WTC11 (cell line): ENCODE measurements at regions not wholly inside any gene's neighbourhood (a gene's known extent, or its start where the extent isn't known, plus 50 kb on each side); places are given as distances from the start of the nearest gene placed in this dataset.

Source experiments
- ATAC-seq: fragments of 200-7000 bp; cut with Tn5 transposase; 2 replicates; pipeline ENCODE4 v1.10.0; 2021; ENCODE audit warnings: mild to moderate bottlenecking, moderate library complexity
- CTCF ChIA-PET: fragments of 300-600 bp; sonication (Branson Sonifier 250); formaldehyde crosslinking; loops from one replicate; lab custom pipeline; 2021; ENCODE audit warnings: antibody characterized with exemption; lab: Charles Lee
- POLR2A ChIA-PET: fragments of 350-600 bp; sonication (Branson Sonifier 250); formaldehyde crosslinking; loops from one replicate; lab custom pipeline; 2021; ENCODE audit warnings: antibody characterized with exemption; lab: Charles Lee
- DNase-seq: peaks from one replicate; pipeline ENCODE4 v3.0.0; 2021; ENCODE audit warnings: low spot score
- H3K27ac Mint-ChIP-seq: 2 replicates; pipeline ENCODE4 v1.8.0; 2021; ENCODE audit warnings: mixed read lengths
- H3K27me3 Mint-ChIP-seq: 2 replicates; pipeline ENCODE4 v1.8.0; 2021; ENCODE audit warnings: low read depth, mild to moderate bottlenecking, moderate library complexity, mixed read lengths
- H3K36me3 Mint-ChIP-seq: 2 replicates; pipeline ENCODE4 v1.8.0; 2021; ENCODE audit warnings: mixed read lengths
- H3K4me1 Mint-ChIP-seq: 2 replicates; pipeline ENCODE4 v1.8.0; 2022; ENCODE audit warnings: mixed read lengths
- H3K4me3 Mint-ChIP-seq: 2 replicates; pipeline ENCODE4 v1.8.0; 2021; ENCODE audit warnings: mild to moderate bottlenecking, moderate library complexity, mixed read lengths
- H3K9me3 Mint-ChIP-seq: 2 replicates; pipeline ENCODE4 v1.8.0; 2021; ENCODE audit warnings: mixed read lengths
- ESRRA ChIP-seq: sonication (generic); formaldehyde crosslinking; IDR thresholded peaks from 2 replicates; pipeline ENCODE4 v1.8.1; 2022; ENCODE audit warnings: mild to moderate bottlenecking, missing genetic modification reagents, borderline replicate concordance
- ETV6 ChIP-seq: sonication (generic); formaldehyde crosslinking; IDR thresholded peaks from 2 replicates; pipeline ENCODE4 v1.8.1; 2022; ENCODE audit warnings: mild to moderate bottlenecking, missing genetic modification reagents
- MYBL2 ChIP-seq: sonication (generic); formaldehyde crosslinking; IDR thresholded peaks from 2 replicates; pipeline ENCODE4 v1.8.1; 2023; ENCODE audit warnings: mild to moderate bottlenecking, moderate library complexity, missing genetic modification reagents
- NR1H2 ChIP-seq: sonication (generic); formaldehyde crosslinking; IDR thresholded peaks from 2 replicates; pipeline ENCODE4 v1.9.0; 2021; ENCODE audit warnings: mild to moderate bottlenecking, moderate library complexity, missing genetic modification reagents
- NR3C1 ChIP-seq: sonication (generic); formaldehyde crosslinking; conservative IDR thresholded peaks from 2 replicates; pipeline ENCODE4 v1.8.1; 2023; ENCODE audit warnings: low read depth, mild to moderate bottlenecking, missing genetic modification reagents
- PRRX2 ChIP-seq: fragments of 250-450 bp; sonication (Bioruptor Pico); IDR thresholded peaks from 2 replicates; pipeline ENCODE4 v1.8.0; 2021; ENCODE audit warnings: mild to moderate bottlenecking
- RORB ChIP-seq: fragments of 250-450 bp; sonication (Bioruptor Pico); IDR thresholded peaks from 2 replicates; pipeline ENCODE4 v1.9.0; 2021; ENCODE audit warnings: mild to moderate bottlenecking
- ZBTB21 ChIP-seq: sonication (generic); formaldehyde crosslinking; IDR thresholded peaks from 2 replicates; pipeline ENCODE4 v1.8.1; 2023; ENCODE audit warnings: mild to moderate bottlenecking, missing genetic modification reagents, borderline replicate concordance
- ZNF138 ChIP-seq: sonication (generic); formaldehyde crosslinking; conservative IDR thresholded peaks from 2 replicates; pipeline ENCODE4 v1.8.1; 2022; ENCODE audit warnings: mild to moderate bottlenecking, moderate library complexity, missing genetic modification reagents
- ZNF317 ChIP-seq: sonication (generic); formaldehyde crosslinking; IDR thresholded peaks from 2 replicates; pipeline ENCODE4 v1.8.1; 2023; ENCODE audit warnings: low read depth, mild to moderate bottlenecking, moderate library complexity, missing genetic modification reagents, borderline replicate concordance
- ZNF671 ChIP-seq: fragments of 250-450 bp; sonication (Bioruptor Pico); IDR thresholded peaks from 2 replicates; pipeline ENCODE4 v1.8.0; 2021; ENCODE audit warnings: mild to moderate bottlenecking
- TF ChIP-seq, protein P1 (sequence below): sonication (generic); formaldehyde crosslinking; conservative IDR thresholded peaks from 2 replicates; pipeline ENCODE4 v1.8.1; 2023; ENCODE audit warnings: mild to moderate bottlenecking, low read depth, missing genetic modification reagents, moderate library complexity
- TF ChIP-seq, protein P2 (sequence below): sonication (generic); formaldehyde crosslinking; IDR thresholded peaks from 2 replicates; pipeline ENCODE4 v1.8.0; 2023; ENCODE audit warnings: missing genetic modification reagents
- TF ChIP-seq, protein P3 (sequence below): sonication (generic); formaldehyde crosslinking; IDR thresholded peaks from 2 replicates; pipeline ENCODE4 v1.8.1; 2023; ENCODE audit warnings: mild to moderate bottlenecking, missing genetic modification reagents
- TF ChIP-seq, protein P4 (sequence below): fragments of 250-450 bp; sonication (Bioruptor Pico); IDR thresholded peaks from 2 replicates; pipeline ENCODE4 v1.9.0; 2021; ENCODE audit warnings: mild to moderate bottlenecking
- TF ChIP-seq, protein P5 (sequence below): fragments of 250-450 bp; sonication (Bioruptor Pico); IDR thresholded peaks from 2 replicates; pipeline ENCODE4 v2.1.2; 2022; ENCODE audit warnings: mild to moderate bottlenecking, moderate library complexity
- TF ChIP-seq, protein P6 (sequence below): sonication (generic); formaldehyde crosslinking; IDR thresholded peaks from 2 replicates; pipeline ENCODE4 v1.8.0; 2022; ENCODE audit warnings: mild to moderate bottlenecking, missing genetic modification reagents

DNA sequence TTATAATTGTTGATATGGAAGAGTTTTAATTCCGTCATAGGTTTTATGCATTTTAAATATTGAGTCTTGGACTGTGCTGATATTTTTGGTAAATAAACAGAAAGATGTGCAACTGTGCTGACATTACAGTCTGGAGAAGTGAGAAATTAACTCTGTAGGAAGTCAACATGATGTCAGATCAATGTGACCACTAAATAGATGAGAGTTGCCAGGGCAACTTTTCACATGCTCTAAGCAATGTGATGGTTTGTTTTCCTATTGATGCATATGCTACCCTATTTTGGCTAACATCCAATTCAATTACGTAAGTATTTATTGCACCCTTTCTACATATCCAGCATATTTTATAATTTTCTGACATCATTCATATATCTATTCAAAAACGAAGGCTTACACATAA is 1109.3 kb downstream of the TSN start (continued):
- TF ChIP-seq ZNF317 (CRISPR knock-in tag): no peak
- TF ChIP-seq ESRRA (CRISPR knock-in tag): no peak
- TF ChIP-seq, protein P1, sequence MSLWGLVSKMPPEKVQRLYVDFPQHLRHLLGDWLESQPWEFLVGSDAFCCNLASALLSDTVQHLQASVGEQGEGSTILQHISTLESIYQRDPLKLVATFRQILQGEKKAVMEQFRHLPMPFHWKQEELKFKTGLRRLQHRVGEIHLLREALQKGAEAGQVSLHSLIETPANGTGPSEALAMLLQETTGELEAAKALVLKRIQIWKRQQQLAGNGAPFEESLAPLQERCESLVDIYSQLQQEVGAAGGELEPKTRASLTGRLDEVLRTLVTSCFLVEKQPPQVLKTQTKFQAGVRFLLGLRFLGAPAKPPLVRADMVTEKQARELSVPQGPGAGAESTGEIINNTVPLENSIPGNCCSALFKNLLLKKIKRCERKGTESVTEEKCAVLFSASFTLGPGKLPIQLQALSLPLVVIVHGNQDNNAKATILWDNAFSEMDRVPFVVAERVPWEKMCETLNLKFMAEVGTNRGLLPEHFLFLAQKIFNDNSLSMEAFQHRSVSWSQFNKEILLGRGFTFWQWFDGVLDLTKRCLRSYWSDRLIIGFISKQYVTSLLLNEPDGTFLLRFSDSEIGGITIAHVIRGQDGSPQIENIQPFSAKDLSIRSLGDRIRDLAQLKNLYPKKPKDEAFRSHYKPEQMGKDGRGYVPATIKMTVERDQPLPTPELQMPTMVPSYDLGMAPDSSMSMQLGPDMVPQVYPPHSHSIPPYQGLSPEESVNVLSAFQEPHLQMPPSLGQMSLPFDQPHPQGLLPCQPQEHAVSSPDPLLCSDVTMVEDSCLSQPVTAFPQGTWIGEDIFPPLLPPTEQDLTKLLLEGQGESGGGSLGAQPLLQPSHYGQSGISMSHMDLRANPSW: no peak
- no peak for TF ChIP-seq NR3C1 (CRISPR knock-in tag)
- TF ChIP-seq PRRX2 (CRISPR knock-in tag): no peak
- TF ChIP-seq NR1H2: no peak

DNA sequence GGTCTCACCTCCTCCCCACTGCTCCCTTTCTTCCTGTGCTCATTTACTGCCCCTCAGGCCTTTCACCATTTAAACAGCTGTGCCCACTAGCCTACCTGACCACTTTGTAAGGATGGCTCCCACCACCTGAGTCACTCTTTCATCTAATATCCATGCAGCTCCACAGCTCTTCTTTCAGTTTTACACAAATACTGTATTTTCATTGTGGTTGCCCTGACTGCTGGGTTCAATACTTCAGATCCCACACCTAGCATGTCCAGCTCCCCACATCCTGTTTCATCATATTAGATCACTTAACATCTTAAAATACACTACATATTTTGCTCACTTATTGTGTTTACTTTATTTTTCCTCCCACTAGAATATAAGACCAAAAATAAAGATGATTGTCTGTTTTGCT is 1110.6 kb downstream of the TSN start:
- TF ChIP-seq ZNF317 (CRISPR knock-in tag): no peak
- TF ChIP-seq MYBL2 (CRISPR knock-in tag): no peak
- no peak for DNase-seq
- peaks cover 2% of the 10 kb centered on the region for H3K4me1 Mint-ChIP-seq
- H3K9me3 Mint-ChIP-seq: peaks cover 8% of the 10 kb centered on the region; the same call in 1 of the 2 replicates
- no peaks in the 10 kb centered on the region for H3K36me3 Mint-ChIP-seq
- CTCF ChIA-PET: no interaction called here
- H3K27me3 Mint-ChIP-seq: no peaks in the 10 kb centered on the region
- no peak overlapping the region for H3K27ac Mint-ChIP-seq
- no peak for ATAC-seq
- POLR2A ChIA-PET: no interaction called here
- H3K4me3 Mint-ChIP-seq: no peak overlapping the region

DNA sequence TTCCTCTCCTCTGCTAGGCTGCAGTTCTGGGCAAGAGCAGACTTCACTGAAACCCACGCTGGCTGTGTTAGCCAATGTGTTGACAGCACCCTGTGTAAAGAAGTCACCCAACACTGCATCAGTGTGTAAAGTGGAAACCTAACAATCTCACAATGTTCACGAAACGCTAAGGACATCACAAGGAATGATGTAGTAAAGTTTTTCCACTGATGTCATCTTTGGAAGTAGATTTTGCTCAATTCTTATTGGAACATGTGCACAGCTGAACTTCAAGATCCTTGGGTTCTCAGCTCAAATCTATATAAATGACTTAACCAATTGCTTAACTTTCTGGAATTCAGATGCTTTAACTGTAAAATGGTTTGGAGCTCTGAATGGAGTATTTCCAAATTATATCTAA is 1112.5 kb downstream of the TSN start:
- ATAC-seq (no peak), DNase-seq (no peak)
- Mint-ChIP-seq H3K27ac (no peak overlapping the region), H3K27me3 (no peaks in the 10 kb centered on the region), H3K9me3 (peaks cover 8% of the 10 kb centered on the region; the same call in 1 of the 2 replicates), H3K36me3 (no peaks in the 10 kb centered on the region), H3K4me1 (no peaks in the 10 kb centered on the region), H3K4me3 (no peak overlapping the region)
- CTCF ChIA-PET: no interaction called here
- TF ChIP-seq ZBTB21 (CRISPR knock-in tag): no peak
- POLR2A ChIA-PET: no interaction called here

DNA sequence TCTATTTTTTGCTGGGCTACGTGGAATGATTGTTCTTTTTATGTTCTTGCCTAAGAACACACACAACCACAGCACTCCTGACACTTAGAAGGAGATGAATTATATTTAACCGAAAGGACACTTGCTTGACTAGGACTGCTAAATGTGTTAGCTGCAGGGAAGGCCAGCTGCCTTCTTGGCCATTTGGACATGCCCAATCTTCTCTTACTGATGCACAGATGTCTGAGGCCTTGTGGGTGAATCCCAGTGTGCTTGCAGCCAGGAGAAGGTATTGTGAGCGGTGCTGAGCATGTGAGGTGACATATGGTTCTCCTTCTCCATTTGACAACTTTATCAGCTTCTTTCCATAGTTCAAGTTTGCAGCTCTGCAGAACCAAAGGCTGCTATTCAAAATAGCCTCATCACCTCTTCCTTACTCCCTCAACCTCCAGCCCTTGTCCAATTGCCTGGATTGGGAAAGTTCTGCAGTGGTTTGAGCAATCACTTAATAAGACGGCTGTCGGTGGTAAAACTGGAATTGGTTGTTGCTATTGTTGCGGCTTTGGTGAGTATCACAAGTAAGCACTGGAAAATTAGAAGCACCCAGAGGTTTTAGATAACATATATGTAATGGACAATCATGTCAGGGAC is 1113.3 kb downstream of the TSN start:
- Mint-ChIP-seq H3K27ac (no peak overlapping the region), H3K9me3 (peaks cover 13% of the 10 kb centered on the region; the same call in 1 of the 2 replicates)
- no peak for DNase-seq
- ChIA-PET CTCF (no interaction called here), POLR2A (no interaction called here)
- TF ChIP-seq ZNF671 (no peak), ETV6 (CRISPR knock-in tag) (no peak)
- TF ChIP-seq, protein P2, sequence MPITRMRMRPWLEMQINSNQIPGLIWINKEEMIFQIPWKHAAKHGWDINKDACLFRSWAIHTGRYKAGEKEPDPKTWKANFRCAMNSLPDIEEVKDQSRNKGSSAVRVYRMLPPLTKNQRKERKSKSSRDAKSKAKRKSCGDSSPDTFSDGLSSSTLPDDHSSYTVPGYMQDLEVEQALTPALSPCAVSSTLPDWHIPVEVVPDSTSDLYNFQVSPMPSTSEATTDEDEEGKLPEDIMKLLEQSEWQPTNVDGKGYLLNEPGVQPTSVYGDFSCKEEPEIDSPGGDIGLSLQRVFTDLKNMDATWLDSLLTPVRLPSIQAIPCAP (CRISPR knock-in tag): no peak
- TF ChIP-seq, all 79 proteins: peak for 0
- no peaks in the 10 kb centered on the region for H3K36me3 Mint-ChIP-seq
- H3K27me3 Mint-ChIP-seq: no peaks in the 10 kb centered on the region
- no peak for ATAC-seq
- no peaks in the 10 kb centered on the region for H3K4me1 Mint-ChIP-seq
- H3K4me3 Mint-ChIP-seq: no peak overlapping the region

DNA sequence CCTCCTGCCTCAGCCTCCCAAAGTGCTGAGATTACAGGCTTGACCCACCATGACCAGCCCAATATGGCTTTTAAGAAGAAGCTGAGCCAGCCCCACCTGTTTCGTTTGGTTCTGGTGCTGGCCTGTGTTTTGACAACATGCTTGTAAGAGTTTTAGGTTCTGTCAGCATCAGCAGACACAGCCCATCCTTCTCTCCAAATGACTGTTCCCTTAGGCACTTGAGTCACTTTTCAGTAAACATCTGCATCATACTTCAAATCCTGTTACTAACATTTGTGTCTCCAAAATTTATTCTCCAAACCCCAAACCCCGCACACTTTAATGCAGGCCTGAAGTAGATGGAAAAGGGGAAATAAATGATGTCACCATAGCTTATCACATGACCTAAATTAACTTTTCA is 1118.5 kb downstream of the TSN start:
- CTCF ChIA-PET: no interaction called here
- H3K36me3 Mint-ChIP-seq: no peaks in the 10 kb centered on the region
- no peaks in the 10 kb centered on the region for H3K4me1 Mint-ChIP-seq
- H3K4me3 Mint-ChIP-seq: no peak overlapping the region
- no peaks in the 10 kb centered on the region for H3K27me3 Mint-ChIP-seq
- DNase-seq (no peak), ATAC-seq (no peak)
- H3K27ac Mint-ChIP-seq: no peak overlapping the region
- H3K9me3 Mint-ChIP-seq: peaks cover 5% of the 10 kb centered on the region; the same call in 1 of the 2 replicates
- POLR2A ChIA-PET: interaction anchor here (0.6 kb wide), 1 partner anchor 670 kb away, joined by 3 read pairs; no protein-coding TSS in a partner anchor
- no peak for TF ChIP-seq ETV6 (CRISPR knock-in tag)
- no peak for TF ChIP-seq ZNF138 (CRISPR knock-in tag)
- TF ChIP-seq, protein P3, sequence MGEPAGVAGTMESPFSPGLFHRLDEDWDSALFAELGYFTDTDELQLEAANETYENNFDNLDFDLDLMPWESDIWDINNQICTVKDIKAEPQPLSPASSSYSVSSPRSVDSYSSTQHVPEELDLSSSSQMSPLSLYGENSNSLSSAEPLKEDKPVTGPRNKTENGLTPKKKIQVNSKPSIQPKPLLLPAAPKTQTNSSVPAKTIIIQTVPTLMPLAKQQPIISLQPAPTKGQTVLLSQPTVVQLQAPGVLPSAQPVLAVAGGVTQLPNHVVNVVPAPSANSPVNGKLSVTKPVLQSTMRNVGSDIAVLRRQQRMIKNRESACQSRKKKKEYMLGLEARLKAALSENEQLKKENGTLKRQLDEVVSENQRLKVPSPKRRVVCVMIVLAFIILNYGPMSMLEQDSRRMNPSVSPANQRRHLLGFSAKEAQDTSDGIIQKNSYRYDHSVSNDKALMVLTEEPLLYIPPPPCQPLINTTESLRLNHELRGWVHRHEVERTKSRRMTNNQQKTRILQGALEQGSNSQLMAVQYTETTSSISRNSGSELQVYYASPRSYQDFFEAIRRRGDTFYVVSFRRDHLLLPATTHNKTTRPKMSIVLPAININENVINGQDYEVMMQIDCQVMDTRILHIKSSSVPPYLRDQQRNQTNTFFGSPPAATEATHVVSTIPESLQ (CRISPR knock-in tag): no peak
- TF ChIP-seq, protein P4, sequence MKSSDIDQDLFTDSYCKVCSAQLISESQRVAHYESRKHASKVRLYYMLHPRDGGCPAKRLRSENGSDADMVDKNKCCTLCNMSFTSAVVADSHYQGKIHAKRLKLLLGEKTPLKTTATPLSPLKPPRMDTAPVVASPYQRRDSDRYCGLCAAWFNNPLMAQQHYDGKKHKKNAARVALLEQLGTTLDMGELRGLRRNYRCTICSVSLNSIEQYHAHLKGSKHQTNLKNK: no peak
- TF ChIP-seq, protein P5, sequence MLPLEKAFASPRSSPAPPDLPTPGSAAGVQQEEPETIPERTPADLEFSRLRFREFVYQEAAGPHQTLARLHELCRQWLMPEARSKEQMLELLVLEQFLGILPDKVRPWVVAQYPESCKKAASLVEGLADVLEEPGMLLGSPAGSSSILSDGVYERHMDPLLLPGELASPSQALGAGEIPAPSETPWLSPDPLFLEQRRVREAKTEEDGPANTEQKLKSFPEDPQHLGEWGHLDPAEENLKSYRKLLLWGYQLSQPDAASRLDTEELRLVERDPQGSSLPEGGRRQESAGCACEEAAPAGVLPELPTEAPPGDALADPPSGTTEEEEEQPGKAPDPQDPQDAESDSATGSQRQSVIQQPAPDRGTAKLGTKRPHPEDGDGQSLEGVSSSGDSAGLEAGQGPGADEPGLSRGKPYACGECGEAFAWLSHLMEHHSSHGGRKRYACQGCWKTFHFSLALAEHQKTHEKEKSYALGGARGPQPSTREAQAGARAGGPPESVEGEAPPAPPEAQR (CRISPR knock-in tag): no peak
- no peak for TF ChIP-seq RORB (CRISPR knock-in tag)
- TF ChIP-seq, protein P6, sequence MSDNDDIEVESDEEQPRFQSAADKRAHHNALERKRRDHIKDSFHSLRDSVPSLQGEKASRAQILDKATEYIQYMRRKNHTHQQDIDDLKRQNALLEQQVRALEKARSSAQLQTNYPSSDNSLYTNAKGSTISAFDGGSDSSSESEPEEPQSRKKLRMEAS (CRISPR knock-in tag): no peak
